ENCODE measurements at regions not wholly inside any gene's neighbourhood (a gene's known extent, or its start where the extent isn't known, plus 50 kb on each side); places are given as distances from the start of the nearest gene placed in this dataset.

GRCh38 chr18:44502790-44503189 is 177.9 kb upstream of the SETBP1 start:
- H3K4me3 ChIP-seq (replicated peaks; ENCODE audit: insufficient read depth, low read length), result no peak overlapping the region
- H3K27ac ChIP-seq (replicated peaks), result no peak overlapping the region
- no peak for DNase-seq (ENCODE audit: low read depth in 1 of 2, low spot score in 1 of 2)
- TF ChIP-seq POLR2AphosphoS5 (IDR thresholded peaks at IDR 0.05; ENCODE audit: low read depth) (no peak), SPI1 (IDR thresholded peaks at IDR 0.05; ENCODE audit: borderline replicate concordance, low read depth) (peak; percentile 88)
- H3K27me3 ChIP-seq (ENCODE audit: insufficient read depth, poor library complexity, severe bottlenecking), result no peaks in the 10 kb centered on the region

GRCh38 chr18:44503854-44504253 is 176.8 kb upstream of the SETBP1 start:
- TF ChIP-seq SPI1 (IDR thresholded peaks at IDR 0.05; ENCODE audit: borderline replicate concordance, low read depth), result no peak
- TF ChIP-seq GABPA (IDR thresholded peaks at IDR 0.05; ENCODE audit: low read depth), result no peak
- TF ChIP-seq, protein P1, sequence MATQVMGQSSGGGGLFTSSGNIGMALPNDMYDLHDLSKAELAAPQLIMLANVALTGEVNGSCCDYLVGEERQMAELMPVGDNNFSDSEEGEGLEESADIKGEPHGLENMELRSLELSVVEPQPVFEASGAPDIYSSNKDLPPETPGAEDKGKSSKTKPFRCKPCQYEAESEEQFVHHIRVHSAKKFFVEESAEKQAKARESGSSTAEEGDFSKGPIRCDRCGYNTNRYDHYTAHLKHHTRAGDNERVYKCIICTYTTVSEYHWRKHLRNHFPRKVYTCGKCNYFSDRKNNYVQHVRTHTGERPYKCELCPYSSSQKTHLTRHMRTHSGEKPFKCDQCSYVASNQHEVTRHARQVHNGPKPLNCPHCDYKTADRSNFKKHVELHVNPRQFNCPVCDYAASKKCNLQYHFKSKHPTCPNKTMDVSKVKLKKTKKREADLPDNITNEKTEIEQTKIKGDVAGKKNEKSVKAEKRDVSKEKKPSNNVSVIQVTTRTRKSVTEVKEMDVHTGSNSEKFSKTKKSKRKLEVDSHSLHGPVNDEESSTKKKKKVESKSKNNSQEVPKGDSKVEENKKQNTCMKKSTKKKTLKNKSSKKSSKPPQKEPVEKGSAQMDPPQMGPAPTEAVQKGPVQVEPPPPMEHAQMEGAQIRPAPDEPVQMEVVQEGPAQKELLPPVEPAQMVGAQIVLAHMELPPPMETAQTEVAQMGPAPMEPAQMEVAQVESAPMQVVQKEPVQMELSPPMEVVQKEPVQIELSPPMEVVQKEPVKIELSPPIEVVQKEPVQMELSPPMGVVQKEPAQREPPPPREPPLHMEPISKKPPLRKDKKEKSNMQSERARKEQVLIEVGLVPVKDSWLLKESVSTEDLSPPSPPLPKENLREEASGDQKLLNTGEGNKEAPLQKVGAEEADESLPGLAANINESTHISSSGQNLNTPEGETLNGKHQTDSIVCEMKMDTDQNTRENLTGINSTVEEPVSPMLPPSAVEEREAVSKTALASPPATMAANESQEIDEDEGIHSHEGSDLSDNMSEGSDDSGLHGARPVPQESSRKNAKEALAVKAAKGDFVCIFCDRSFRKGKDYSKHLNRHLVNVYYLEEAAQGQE (IDR thresholded peaks at IDR 0.05; ENCODE audit: insufficient replicate concordance, low read depth), result no peak
- TF ChIP-seq POLR2AphosphoS5 (IDR thresholded peaks at IDR 0.05; ENCODE audit: low read depth), result no peak
- TF ChIP-seq CTCF (IDR thresholded peaks at IDR 0.05; ENCODE audit: insufficient read depth, low read length), result no peak
- Histone ChIP-seq H3K27ac (replicated peaks) (no peak overlapping the region), H3K27me3 (ENCODE audit: insufficient read depth, poor library complexity, severe bottlenecking) (no peaks in the 10 kb centered on the region), H3K4me3 (replicated peaks; ENCODE audit: insufficient read depth, low read length) (no peak overlapping the region)
- DNase-seq (ENCODE audit: low read depth in 1 of 2, low spot score in 1 of 2), result no peak

GRCh38 chr18:44507729-44508325 is 172.9 kb upstream of the SETBP1 start:
- peak; percentile 56 to 72 for DNase-seq (ENCODE audit: low read depth in 1 of 2, low spot score in 1 of 2)

DNA sequence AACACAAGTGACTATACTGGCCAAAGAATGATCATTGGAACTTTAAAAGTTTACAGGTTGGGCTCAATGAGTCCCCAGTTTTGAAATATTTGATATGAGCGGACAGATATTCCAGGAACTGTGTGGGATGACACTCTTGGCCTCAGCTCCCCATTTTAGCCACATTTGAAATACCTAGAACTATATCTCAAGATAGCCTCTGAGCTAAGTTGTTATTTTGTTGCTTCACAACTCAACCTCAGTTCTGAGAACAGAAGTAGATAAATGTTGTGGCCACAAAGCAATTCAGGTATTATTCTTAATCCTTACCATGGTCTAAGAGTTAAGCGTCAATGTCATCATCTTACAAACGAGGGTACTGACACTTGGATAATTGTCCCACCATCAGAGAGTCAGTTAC is 172.2 kb upstream of the SETBP1 start:
- Histone ChIP-seq H3K4me3 (replicated peaks; ENCODE audit: insufficient read depth, low read length) (no peak overlapping the region), H3K27me3 (ENCODE audit: insufficient read depth, poor library complexity, severe bottlenecking) (no peaks in the 10 kb centered on the region), H3K27ac (replicated peaks) (no peak overlapping the region)
- no peak for TF ChIP-seq GABPA (IDR thresholded peaks at IDR 0.05; ENCODE audit: low read depth)
- no peak for TF ChIP-seq POLR2AphosphoS5 (IDR thresholded peaks at IDR 0.05; ENCODE audit: low read depth)
- TF ChIP-seq CTCF (IDR thresholded peaks at IDR 0.05; ENCODE audit: insufficient read depth, low read length), result no peak
- TF ChIP-seq, protein P1 (IDR thresholded peaks at IDR 0.05; ENCODE audit: insufficient replicate concordance, low read depth), result no peak
- no peak for TF ChIP-seq SPI1 (IDR thresholded peaks at IDR 0.05; ENCODE audit: borderline replicate concordance, low read depth)
- no peak for DNase-seq (ENCODE audit: low read depth in 1 of 2, low spot score in 1 of 2)

More at GRCh38 chr18:44507729-44508325, 172.9 kb upstream of the SETBP1 start:
- TF ChIP-seq SPI1 (IDR thresholded peaks at IDR 0.05; ENCODE audit: borderline replicate concordance, low read depth) (peak; percentile 77), POLR2AphosphoS5 (IDR thresholded peaks at IDR 0.05; ENCODE audit: low read depth) (no peak)
- no peak overlapping the region for H3K27ac ChIP-seq (replicated peaks)
- H3K27me3 ChIP-seq (ENCODE audit: insufficient read depth, poor library complexity, severe bottlenecking), result no peaks in the 10 kb centered on the region
- no peak overlapping the region for H3K4me3 ChIP-seq (replicated peaks; ENCODE audit: insufficient read depth, low read length)

- Histone ChIP-seq H3K4me3 (replicated peaks; ENCODE audit: insufficient read depth, low read length) (no peak overlapping the region), H3K27me3 (ENCODE audit: insufficient read depth, poor library complexity, severe bottlenecking) (no peaks in the 10 kb centered on the region), H3K27ac (replicated peaks) (no peak overlapping the region)
- no peak for TF ChIP-seq GABPA (IDR thresholded peaks at IDR 0.05; ENCODE audit: low read depth)
- no peak for TF ChIP-seq CTCF (IDR thresholded peaks at IDR 0.05; ENCODE audit: insufficient read depth, low read length)
- no peak for DNase-seq (ENCODE audit: low read depth in 1 of 2, low spot score in 1 of 2)
Measured at GRCh38 chr18:44509048-44509447, 171.6 kb upstream of the SETBP1 start.

Measured in HL-60 (cell line).